ENCODE measurements at regions not wholly inside any gene's neighbourhood (a gene's known extent, or its start where the extent isn't known, plus 50 kb on each side); places are given as distances from the start of the nearest gene placed in this dataset.

GRCh38 chr20:22425344-22426295, 158.8 kb downstream of the FOXA2 start:
- Histone ChIP-seq H3K4me1 (ENCODE audit: control insufficient read depth, insufficient read depth, low read length) (peaks cover 19% of the 10 kb centered on the region), H3K4me3 (ENCODE audit: insufficient read depth, low read depth, low read length) (no peak overlapping the region), H3K27me3 (ENCODE audit: control insufficient read depth, insufficient read depth, low read length, poor library complexity, severe bottlenecking) (peaks cover 97% of the 10 kb centered on the region), H3K36me3 (ENCODE audit: control insufficient read depth, insufficient read depth, low read length) (no peaks in the 10 kb centered on the region), H3K27ac (ENCODE audit: insufficient read depth, low read depth, low read length, poor library complexity, severe bottlenecking) (no peak overlapping the region), H3K9me3 (ENCODE audit: control insufficient read depth, low read length) (no peaks in the 10 kb centered on the region)
- WGBS, 2 experiments: 88 to 97% methylated on average over 5 of the region's 5 CpGs

GRCh38 chr20:22423190-22423832, 161.1 kb downstream of the FOXA2 start:
- no peaks in the 10 kb centered on the region for H3K9me3 ChIP-seq (ENCODE audit: control insufficient read depth, low read length)
- H3K4me3 ChIP-seq (ENCODE audit: insufficient read depth, low read depth, low read length): no peak overlapping the region
- no peak overlapping the region for H3K27ac ChIP-seq (ENCODE audit: insufficient read depth, low read depth, low read length, poor library complexity, severe bottlenecking)
- WGBS, 2 experiments: 90 to 91% methylated on average over 6 of the region's 6 CpGs
- peaks cover 86% of the 10 kb centered on the region for H3K27me3 ChIP-seq (ENCODE audit: control insufficient read depth, insufficient read depth, low read length, poor library complexity, severe bottlenecking)
- no peaks in the 10 kb centered on the region for H3K36me3 ChIP-seq (ENCODE audit: control insufficient read depth, insufficient read depth, low read length)
- no peaks in the 10 kb centered on the region for H3K4me1 ChIP-seq (ENCODE audit: control insufficient read depth, insufficient read depth, low read length)

GRCh38 chr20:22420116-22420598, 164.2 kb downstream of the FOXA2 start:
- H3K27me3 ChIP-seq (ENCODE audit: control insufficient read depth, insufficient read depth, low read length, poor library complexity, severe bottlenecking): peaks cover 58% of the 10 kb centered on the region
- H3K36me3 ChIP-seq (ENCODE audit: control insufficient read depth, insufficient read depth, low read length): no peaks in the 10 kb centered on the region
- no peak overlapping the region for H3K4me3 ChIP-seq (ENCODE audit: insufficient read depth, low read depth, low read length)
- WGBS, 2 experiments: 93 to 98% methylated on average over 3 of the region's 3 CpGs
- H3K27ac ChIP-seq (ENCODE audit: insufficient read depth, low read depth, low read length, poor library complexity, severe bottlenecking): no peak overlapping the region
- H3K4me1 ChIP-seq (ENCODE audit: control insufficient read depth, insufficient read depth, low read length): no peaks in the 10 kb centered on the region
- no peaks in the 10 kb centered on the region for H3K9me3 ChIP-seq (ENCODE audit: control insufficient read depth, low read length)

- Histone ChIP-seq H3K4me3 (ENCODE audit: insufficient read depth, low read depth, low read length) (no peak overlapping the region), H3K27me3 (ENCODE audit: control insufficient read depth, insufficient read depth, low read length, poor library complexity, severe bottlenecking) (peaks cover 45% of the 10 kb centered on the region), H3K27ac (ENCODE audit: insufficient read depth, low read depth, low read length, poor library complexity, severe bottlenecking) (no peak overlapping the region), H3K36me3 (ENCODE audit: control insufficient read depth, insufficient read depth, low read length) (no peaks in the 10 kb centered on the region), H3K4me1 (ENCODE audit: control insufficient read depth, insufficient read depth, low read length) (no peaks in the 10 kb centered on the region), H3K9me3 (ENCODE audit: control insufficient read depth, low read length) (no peaks in the 10 kb centered on the region)
- 95 to 96% methylated on average over 2 of the region's 2 CpGs for WGBS, 2 experiments
Observed at GRCh38 chr20:22418738-22419137, 165.6 kb downstream of the FOXA2 start.

GRCh38 chr20:22414305-22414742, 170.0 kb downstream of the FOXA2 start:
- Histone ChIP-seq H3K9me3 (ENCODE audit: control insufficient read depth, low read length) (no peaks in the 10 kb centered on the region), H3K27ac (ENCODE audit: insufficient read depth, low read depth, low read length, poor library complexity, severe bottlenecking) (no peak overlapping the region), H3K4me3 (ENCODE audit: insufficient read depth, low read depth, low read length) (no peak overlapping the region), H3K36me3 (ENCODE audit: control insufficient read depth, insufficient read depth, low read length) (no peaks in the 10 kb centered on the region), H3K4me1 (ENCODE audit: control insufficient read depth, insufficient read depth, low read length) (peaks cover 4% of the 10 kb centered on the region), H3K27me3 (ENCODE audit: control insufficient read depth, insufficient read depth, low read length, poor library complexity, severe bottlenecking) (peaks cover 15% of the 10 kb centered on the region)
- WGBS, 2 experiments: 80 to 84% methylated on average over 4 of the region's 4 CpGs

- H3K36me3 ChIP-seq (ENCODE audit: control insufficient read depth, insufficient read depth, low read length): no peaks in the 10 kb centered on the region
- H3K4me3 ChIP-seq (ENCODE audit: insufficient read depth, low read depth, low read length): no peak overlapping the region
- H3K27me3 ChIP-seq (ENCODE audit: control insufficient read depth, insufficient read depth, low read length, poor library complexity, severe bottlenecking): peaks cover 16% of the 10 kb centered on the region
- no peaks in the 10 kb centered on the region for H3K9me3 ChIP-seq (ENCODE audit: control insufficient read depth, low read length)
- 89 to 90% methylated on average over 12 to 13 of the region's 14 CpGs for WGBS, 2 experiments
- H3K27ac ChIP-seq (ENCODE audit: insufficient read depth, low read depth, low read length, poor library complexity, severe bottlenecking): no peak overlapping the region
- peaks cover 4% of the 10 kb centered on the region for H3K4me1 ChIP-seq (ENCODE audit: control insufficient read depth, insufficient read depth, low read length)
Observed at GRCh38 chr20:22412977-22413868, 171.1 kb downstream of the FOXA2 start.

- Histone ChIP-seq H3K4me1 (ENCODE audit: control insufficient read depth, insufficient read depth, low read length) (peaks cover 4% of the 10 kb centered on the region), H3K9me3 (ENCODE audit: control insufficient read depth, low read length) (no peaks in the 10 kb centered on the region), H3K4me3 (ENCODE audit: insufficient read depth, low read depth, low read length) (no peak overlapping the region), H3K27ac (ENCODE audit: insufficient read depth, low read depth, low read length, poor library complexity, severe bottlenecking) (no peak overlapping the region), H3K36me3 (ENCODE audit: control insufficient read depth, insufficient read depth, low read length) (no peaks in the 10 kb centered on the region), H3K27me3 (ENCODE audit: control insufficient read depth, insufficient read depth, low read length, poor library complexity, severe bottlenecking) (peaks cover 28% of the 10 kb centered on the region)
- WGBS, 2 experiments: 93 to 94% methylated on average over 12 of the region's 12 CpGs
Observed at GRCh38 chr20:22411627-22412450, 172.5 kb downstream of the FOXA2 start.

GRCh38 chr20:22411286-22411626, 173.1 kb downstream of the FOXA2 start:
- peaks cover 4% of the 10 kb centered on the region for H3K4me1 ChIP-seq (ENCODE audit: control insufficient read depth, insufficient read depth, low read length)
- no peak overlapping the region for H3K4me3 ChIP-seq (ENCODE audit: insufficient read depth, low read depth, low read length)
- no peaks in the 10 kb centered on the region for H3K9me3 ChIP-seq (ENCODE audit: control insufficient read depth, low read length)
- H3K27me3 ChIP-seq (ENCODE audit: control insufficient read depth, insufficient read depth, low read length, poor library complexity, severe bottlenecking): peaks cover 31% of the 10 kb centered on the region
- no peak overlapping the region for H3K27ac ChIP-seq (ENCODE audit: insufficient read depth, low read depth, low read length, poor library complexity, severe bottlenecking)
- no peaks in the 10 kb centered on the region for H3K36me3 ChIP-seq (ENCODE audit: control insufficient read depth, insufficient read depth, low read length)
- 98 to 100% methylated on average over 1 of the region's 1 CpG for WGBS, 2 experiments

GRCh38 chr20:22410556-22411130, 173.7 kb downstream of the FOXA2 start:
- peaks cover 33% of the 10 kb centered on the region for H3K27me3 ChIP-seq (ENCODE audit: control insufficient read depth, insufficient read depth, low read length, poor library complexity, severe bottlenecking)
- no peak overlapping the region for H3K4me3 ChIP-seq (ENCODE audit: insufficient read depth, low read depth, low read length)
- WGBS, 2 experiments: 87 to 91% methylated on average over 4 of the region's 4 CpGs
- H3K9me3 ChIP-seq (ENCODE audit: control insufficient read depth, low read length): no peaks in the 10 kb centered on the region
- no peak overlapping the region for H3K27ac ChIP-seq (ENCODE audit: insufficient read depth, low read depth, low read length, poor library complexity, severe bottlenecking)
- H3K36me3 ChIP-seq (ENCODE audit: control insufficient read depth, insufficient read depth, low read length): no peaks in the 10 kb centered on the region
- H3K4me1 ChIP-seq (ENCODE audit: control insufficient read depth, insufficient read depth, low read length): peaks cover 4% of the 10 kb centered on the region

Measured in ectodermal cell (in vitro differentiated cells).